T-helper 1 cell treated with Interleukin-12 subunit alpha and Interleukin-12 subunit beta and Interleukin-4 antibody, amounts not matched to agents 30 μg/mL and 1 μg/mL, for 36 hours (primary cell): ENCODE measurements at regions not wholly inside any gene's neighbourhood (a gene's known extent, or its start where the extent isn't known, plus 50 kb on each side); places are given as distances from the start of the nearest gene placed in this dataset.

Source experiments
- H3K27ac Mint-ChIP-seq: one replicate; pipeline ENCODE4 v1.8.0; 2021; ENCODE audit warnings: mild to moderate bottlenecking, mixed read lengths
- H3K27me3 Mint-ChIP-seq: one replicate; pipeline ENCODE4 v1.8.0; 2021; ENCODE audit warnings: low read depth, mixed read lengths
- H3K36me3 Mint-ChIP-seq: one replicate; pipeline ENCODE4 v1.8.0; 2021; ENCODE audit warnings: low read depth, mixed read lengths
- H3K4me1 Mint-ChIP-seq: one replicate; pipeline ENCODE4 v1.8.0; 2021; ENCODE audit warnings: low read depth, mixed read lengths
- H3K4me3 Mint-ChIP-seq: one replicate; pipeline ENCODE4 v1.8.0; 2021; ENCODE audit warnings: mild to moderate bottlenecking, moderate library complexity, mixed read lengths
- H3K9me3 Mint-ChIP-seq: one replicate; pipeline ENCODE4 v1.8.0; 2021; ENCODE audit warnings: mixed read lengths

DNA sequence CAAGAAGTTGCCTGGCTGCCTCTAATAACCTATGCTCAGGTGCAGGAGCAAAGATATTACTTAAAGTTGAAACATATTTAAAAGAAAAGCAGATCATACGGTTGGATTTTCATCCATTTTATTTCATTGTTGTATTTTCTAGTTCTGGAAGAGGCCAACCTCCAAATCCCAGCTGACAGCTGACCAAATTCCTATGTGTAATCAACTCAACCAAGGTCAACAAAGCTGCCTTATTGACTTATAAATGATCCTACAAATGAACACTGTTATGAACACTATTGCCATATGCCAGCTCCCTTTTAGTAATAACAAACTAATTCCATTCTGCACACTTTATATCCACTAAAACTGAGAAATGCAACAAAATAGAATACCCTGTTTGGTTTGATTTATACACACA, 1537.4 kb downstream of the SLITRK1 start:
- no peaks in the 10 kb centered on the region for H3K4me1 Mint-ChIP-seq
- H3K36me3 Mint-ChIP-seq: no peaks in the 10 kb centered on the region
- H3K4me3 Mint-ChIP-seq: no peak overlapping the region
- no peak overlapping the region for H3K27ac Mint-ChIP-seq
- peaks cover 4% of the 10 kb centered on the region for H3K9me3 Mint-ChIP-seq
- no peaks in the 10 kb centered on the region for H3K27me3 Mint-ChIP-seq

DNA sequence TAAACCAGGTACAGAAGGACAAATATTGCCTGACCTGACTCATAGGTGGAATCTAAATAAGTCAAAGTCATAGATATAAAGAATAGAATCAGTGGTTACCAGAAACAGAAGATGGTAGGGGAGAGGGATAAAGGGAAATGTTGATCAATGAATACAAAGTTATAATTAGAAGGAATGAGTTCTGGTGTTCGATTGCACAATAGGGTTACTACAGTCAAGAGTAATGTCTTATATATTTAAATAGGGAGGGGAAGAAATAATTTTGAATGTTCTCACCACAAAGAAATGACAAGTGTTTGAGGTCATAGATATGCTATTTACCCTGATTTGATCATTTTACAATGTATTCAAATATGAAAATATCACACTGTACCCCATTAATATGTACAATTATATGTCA, 1541.2 kb downstream of the SLITRK1 start:
- H3K27me3 Mint-ChIP-seq: no peaks in the 10 kb centered on the region

DNA sequence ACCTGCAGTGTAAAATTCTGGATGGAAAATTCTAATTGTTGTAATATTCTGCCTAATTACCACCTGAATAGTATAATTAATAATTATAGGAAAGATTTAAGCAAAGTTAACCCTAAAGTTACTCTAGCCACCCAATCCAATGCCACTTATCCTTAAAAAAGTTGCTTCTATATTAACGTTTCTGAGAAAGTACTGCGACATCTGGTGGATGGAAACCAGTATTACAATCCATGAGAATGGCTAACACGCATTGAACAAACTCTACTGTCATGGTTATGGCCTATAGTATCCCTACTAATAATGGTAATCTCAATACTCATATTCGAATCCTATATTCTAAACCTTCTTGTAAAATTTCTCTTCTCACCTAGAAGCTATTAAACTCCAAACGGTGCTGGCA, 1551.8 kb downstream of the SLITRK1 start:
- Mint-ChIP-seq H3K27ac (no peak overlapping the region), H3K27me3 (no peaks in the 10 kb centered on the region), H3K36me3 (no peaks in the 10 kb centered on the region), H3K4me3 (no peak overlapping the region), H3K4me1 (no peaks in the 10 kb centered on the region), H3K9me3 (peaks cover 5% of the 10 kb centered on the region)

More for the DNA sequence above, 1541.2 kb downstream of the SLITRK1 start:
- Mint-ChIP-seq H3K4me3 (no peak overlapping the region), H3K4me1 (no peaks in the 10 kb centered on the region), H3K36me3 (no peaks in the 10 kb centered on the region), H3K27ac (no peak overlapping the region), H3K9me3 (peaks cover 10% of the 10 kb centered on the region)

DNA sequence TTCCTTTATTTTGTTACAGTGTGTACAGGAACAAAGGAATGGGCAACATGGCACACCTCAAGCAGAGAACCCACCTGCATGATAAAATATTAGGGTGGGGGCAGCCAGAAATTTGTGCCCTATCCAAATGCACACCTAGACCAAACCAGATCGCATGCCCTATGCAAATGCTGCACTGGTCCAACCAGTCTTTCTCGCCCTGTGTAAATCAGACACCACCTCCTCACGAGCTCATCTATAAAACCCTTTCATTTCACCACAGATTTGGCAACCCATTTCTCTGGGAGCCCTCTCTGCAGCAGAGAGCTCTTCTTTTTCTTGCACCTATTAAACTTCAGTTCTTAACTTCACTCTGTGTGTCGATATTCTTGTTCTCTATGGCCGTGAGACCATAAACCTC, 1559.2 kb downstream of the SLITRK1 start:
- Mint-ChIP-seq H3K36me3 (no peaks in the 10 kb centered on the region), H3K9me3 (peaks cover 34% of the 10 kb centered on the region), H3K4me3 (no peak overlapping the region), H3K4me1 (no peaks in the 10 kb centered on the region), H3K27ac (no peak overlapping the region), H3K27me3 (no peaks in the 10 kb centered on the region)

DNA sequence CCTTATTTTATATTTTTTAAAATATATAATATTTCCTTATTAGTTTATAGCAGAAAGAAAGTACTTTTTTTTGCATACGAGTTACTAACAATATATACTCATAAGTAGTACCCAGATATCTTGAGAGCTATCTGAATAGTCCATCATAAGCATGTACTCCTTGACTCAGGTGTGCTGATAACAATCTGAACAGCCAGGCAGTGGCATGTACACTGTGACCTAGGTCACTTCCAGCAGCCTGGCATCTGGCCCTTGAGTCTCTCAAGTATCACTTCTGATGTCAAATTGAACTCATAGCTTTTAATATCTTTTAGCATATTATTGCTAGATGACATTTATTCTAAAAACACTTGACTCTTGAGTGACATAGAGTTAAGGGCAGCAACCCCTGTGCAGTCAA, 1576.7 kb downstream of the SLITRK1 start:
- Mint-ChIP-seq H3K4me3 (no peak overlapping the region), H3K4me1 (no peaks in the 10 kb centered on the region), H3K27ac (no peak overlapping the region), H3K9me3 (peaks cover 12% of the 10 kb centered on the region), H3K27me3 (no peaks in the 10 kb centered on the region), H3K36me3 (no peaks in the 10 kb centered on the region)

DNA sequence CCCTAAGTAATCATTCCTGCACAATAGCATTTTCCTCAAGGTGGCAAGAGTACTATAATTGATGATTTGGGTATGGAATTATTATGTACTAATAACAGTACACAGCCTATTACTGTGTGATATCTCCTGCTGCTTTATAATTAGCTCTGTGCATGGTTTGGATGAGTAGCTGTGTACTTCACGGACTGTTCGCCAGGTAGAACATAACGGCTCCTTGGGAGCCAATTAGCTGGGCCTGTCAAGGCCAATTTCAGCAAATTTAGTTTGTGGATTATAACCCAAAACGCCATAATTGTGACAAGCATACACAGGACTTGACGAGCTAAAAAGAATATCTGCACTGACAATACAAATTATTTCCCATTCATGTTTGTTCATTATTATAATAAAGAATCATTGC, 1584.2 kb downstream of the SLITRK1 start:
- Mint-ChIP-seq H3K36me3 (no peaks in the 10 kb centered on the region), H3K27me3 (no peaks in the 10 kb centered on the region), H3K27ac (no peak overlapping the region), H3K4me1 (no peaks in the 10 kb centered on the region), H3K4me3 (no peak overlapping the region), H3K9me3 (peaks cover 16% of the 10 kb centered on the region)

DNA sequence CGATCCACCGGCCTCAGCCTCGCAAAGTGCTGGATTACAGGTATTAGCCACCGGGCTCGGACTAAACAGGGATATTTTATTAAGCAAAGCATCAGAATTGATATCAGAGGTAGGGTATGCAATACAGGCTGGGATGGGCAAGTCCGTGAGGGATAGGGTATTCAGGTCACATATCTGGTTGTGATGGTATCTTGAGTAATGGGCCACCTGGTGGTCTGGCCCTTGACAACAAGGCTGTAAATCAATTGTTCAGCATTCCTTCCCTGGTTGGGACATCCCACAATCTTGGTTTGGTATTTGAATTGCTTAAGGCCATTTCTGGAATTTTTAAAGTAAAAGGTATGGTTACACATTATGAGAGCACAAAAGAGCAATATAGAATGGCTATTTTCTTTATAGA, 1588.0 kb downstream of the SLITRK1 start:
- H3K4me1 Mint-ChIP-seq: no peaks in the 10 kb centered on the region
- H3K4me3 Mint-ChIP-seq: no peak overlapping the region
- no peaks in the 10 kb centered on the region for H3K27me3 Mint-ChIP-seq
- H3K9me3 Mint-ChIP-seq: peaks cover 7% of the 10 kb centered on the region
- no peaks in the 10 kb centered on the region for H3K36me3 Mint-ChIP-seq
- H3K27ac Mint-ChIP-seq: no peak overlapping the region

DNA sequence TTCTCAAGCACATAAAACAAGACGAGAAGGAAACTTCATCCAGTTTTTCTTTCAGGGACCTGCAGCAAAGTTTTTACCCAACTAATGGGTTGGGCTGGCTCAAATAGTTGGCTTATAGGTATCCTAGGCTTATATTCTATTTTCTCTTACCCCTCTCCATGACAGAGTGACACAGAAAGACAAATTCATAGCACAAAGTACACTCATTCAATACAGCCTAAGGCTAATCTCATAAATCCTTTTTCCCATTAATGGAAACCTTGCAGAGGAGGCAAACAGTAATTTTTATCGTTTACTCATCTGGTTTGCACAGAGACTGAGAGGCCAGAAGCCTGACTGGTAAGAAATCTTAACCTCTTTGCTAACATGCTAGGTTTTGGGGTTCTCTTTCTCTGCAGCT, 1589.9 kb downstream of the SLITRK1 start:
- Mint-ChIP-seq H3K4me3 (no peak overlapping the region), H3K9me3 (peaks cover 7% of the 10 kb centered on the region), H3K27me3 (no peaks in the 10 kb centered on the region), H3K36me3 (no peaks in the 10 kb centered on the region), H3K27ac (no peak overlapping the region), H3K4me1 (no peaks in the 10 kb centered on the region)

DNA sequence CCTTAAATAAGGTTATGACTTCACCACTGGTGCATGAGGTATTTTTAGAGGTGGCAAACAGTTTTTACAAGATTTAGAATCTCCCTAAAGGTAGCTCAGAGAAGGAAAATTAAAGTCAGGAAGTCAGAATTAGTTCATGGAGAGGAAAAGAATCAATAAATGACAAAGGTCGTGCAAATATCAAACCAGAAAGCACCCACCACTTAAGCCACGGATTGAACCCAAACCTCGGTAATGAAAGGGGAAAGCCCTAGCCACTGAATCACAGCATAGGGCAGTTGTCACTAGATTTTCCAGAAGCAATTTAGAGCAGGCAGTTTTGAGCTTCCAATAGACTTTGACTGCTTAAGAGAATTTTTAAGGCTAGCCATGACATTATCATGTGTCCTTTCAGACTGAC, 1590.4 kb downstream of the SLITRK1 start:
- Mint-ChIP-seq H3K27me3 (no peaks in the 10 kb centered on the region), H3K9me3 (peaks cover 7% of the 10 kb centered on the region), H3K36me3 (no peaks in the 10 kb centered on the region), H3K4me3 (no peak overlapping the region), H3K4me1 (no peaks in the 10 kb centered on the region), H3K27ac (no peak overlapping the region)

DNA sequence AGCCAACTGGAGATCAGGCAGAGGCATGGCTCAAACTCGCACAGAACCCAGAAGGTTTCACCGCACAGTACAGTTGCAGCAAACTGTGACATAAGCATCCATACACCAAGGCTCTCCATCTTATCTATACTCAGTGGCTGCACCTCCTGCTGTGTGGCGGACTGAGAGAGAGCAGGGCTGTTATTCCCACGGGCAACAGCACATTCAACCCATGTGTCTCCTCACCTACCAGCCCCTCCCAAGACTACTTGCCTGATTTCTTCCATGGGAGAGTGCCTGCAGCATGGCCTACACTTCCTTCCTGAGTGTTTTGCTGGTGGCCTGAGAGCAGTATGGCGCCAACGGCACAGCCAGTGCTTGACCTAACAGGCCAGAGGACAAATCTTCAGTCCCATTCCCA, 1606.6 kb downstream of the SLITRK1 start:
- H3K4me1 Mint-ChIP-seq: no peaks in the 10 kb centered on the region
- H3K9me3 Mint-ChIP-seq: peaks cover 14% of the 10 kb centered on the region
- H3K27ac Mint-ChIP-seq: no peak overlapping the region
- H3K27me3 Mint-ChIP-seq: no peaks in the 10 kb centered on the region
- no peak overlapping the region for H3K4me3 Mint-ChIP-seq
- no peaks in the 10 kb centered on the region for H3K36me3 Mint-ChIP-seq

DNA sequence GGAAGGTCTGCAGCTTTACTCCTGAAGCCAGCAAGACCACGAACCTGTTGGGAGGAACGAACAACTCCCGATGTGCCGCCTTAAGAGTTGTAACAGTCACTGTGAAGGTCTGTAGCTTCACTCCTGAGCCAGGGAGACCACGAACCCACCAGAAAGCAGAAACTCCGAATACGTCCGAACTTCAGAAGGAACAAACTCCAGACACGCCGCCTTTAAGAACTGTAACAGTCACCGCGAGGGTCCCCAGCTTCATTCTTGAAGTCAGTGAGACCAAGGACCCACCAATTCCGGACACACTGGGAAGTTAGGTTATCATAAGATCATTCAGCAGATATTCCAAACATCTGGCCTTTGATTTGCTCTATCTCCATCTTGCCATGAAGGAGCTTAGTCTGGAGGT, 1623.0 kb downstream of the SLITRK1 start:
- Mint-ChIP-seq H3K9me3 (peaks cover 19% of the 10 kb centered on the region), H3K36me3 (no peaks in the 10 kb centered on the region), H3K4me1 (no peaks in the 10 kb centered on the region), H3K4me3 (no peak overlapping the region), H3K27ac (no peak overlapping the region), H3K27me3 (no peaks in the 10 kb centered on the region)

DNA sequence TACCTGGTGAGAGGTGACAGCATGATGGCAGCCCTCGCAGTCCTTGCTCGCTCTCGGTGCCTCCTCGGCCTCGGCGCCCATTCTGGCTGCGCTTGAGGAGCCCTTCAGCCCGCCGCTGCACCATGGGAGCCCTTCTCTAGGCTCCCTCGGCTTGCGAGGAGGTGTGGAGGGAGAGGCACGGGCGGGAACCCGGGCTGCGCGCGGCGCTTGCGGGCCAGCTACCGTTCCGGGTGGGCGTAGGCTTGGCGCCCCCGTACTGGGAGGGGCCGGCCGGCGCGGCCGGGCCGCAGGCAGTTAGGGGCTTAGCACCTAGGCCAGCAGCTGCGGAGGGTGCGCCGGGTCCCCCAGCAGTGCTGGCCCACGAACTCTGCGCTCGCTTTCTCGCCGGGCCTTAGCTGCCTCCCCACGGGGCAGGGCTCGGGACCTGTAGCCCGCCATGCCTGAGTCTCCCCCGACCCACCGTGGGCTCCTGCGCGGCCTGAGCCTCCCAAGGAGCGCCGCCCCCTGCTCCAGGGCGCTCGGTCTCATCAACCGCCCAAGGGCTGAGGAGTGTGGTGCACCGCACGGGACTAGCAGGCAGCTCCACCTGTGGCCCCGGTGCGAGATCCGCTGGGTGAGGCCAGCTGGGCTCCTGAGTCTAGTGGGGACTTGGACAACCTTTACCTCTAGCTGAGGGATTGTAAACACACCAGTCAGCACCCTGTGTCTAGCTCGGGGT, 1624.3 kb downstream of the SLITRK1 start:
- no peak overlapping the region for H3K27ac Mint-ChIP-seq
- H3K9me3 Mint-ChIP-seq: peaks cover 19% of the 10 kb centered on the region
- H3K4me3 Mint-ChIP-seq: no peak overlapping the region
- H3K36me3 Mint-ChIP-seq: no peaks in the 10 kb centered on the region
- no peaks in the 10 kb centered on the region for H3K4me1 Mint-ChIP-seq
- H3K27me3 Mint-ChIP-seq: no peaks in the 10 kb centered on the region

DNA sequence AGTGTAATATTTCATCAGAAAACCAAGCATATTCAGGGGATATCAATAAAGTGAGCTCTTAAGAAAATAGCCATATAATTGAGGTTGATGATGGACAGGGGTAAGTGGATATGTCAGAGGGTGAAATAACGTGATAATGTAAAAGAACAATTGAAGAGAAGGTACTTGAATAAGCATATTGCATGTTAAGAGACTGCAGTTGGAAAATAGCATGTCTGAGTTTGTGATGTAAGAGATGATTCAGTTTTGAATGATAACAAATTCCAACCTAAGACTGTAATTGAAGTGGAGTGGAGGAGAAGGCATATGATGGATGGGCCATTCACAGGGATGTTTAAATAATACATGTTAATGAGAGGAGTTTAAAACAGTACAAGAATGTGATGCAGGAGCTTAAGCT, 1633.5 kb downstream of the SLITRK1 start:
- no peak overlapping the region for H3K4me3 Mint-ChIP-seq
- no peak overlapping the region for H3K27ac Mint-ChIP-seq
- H3K27me3 Mint-ChIP-seq: no peaks in the 10 kb centered on the region
- no peaks in the 10 kb centered on the region for H3K36me3 Mint-ChIP-seq
- peaks cover 9% of the 10 kb centered on the region for H3K9me3 Mint-ChIP-seq
- H3K4me1 Mint-ChIP-seq: no peaks in the 10 kb centered on the region

DNA sequence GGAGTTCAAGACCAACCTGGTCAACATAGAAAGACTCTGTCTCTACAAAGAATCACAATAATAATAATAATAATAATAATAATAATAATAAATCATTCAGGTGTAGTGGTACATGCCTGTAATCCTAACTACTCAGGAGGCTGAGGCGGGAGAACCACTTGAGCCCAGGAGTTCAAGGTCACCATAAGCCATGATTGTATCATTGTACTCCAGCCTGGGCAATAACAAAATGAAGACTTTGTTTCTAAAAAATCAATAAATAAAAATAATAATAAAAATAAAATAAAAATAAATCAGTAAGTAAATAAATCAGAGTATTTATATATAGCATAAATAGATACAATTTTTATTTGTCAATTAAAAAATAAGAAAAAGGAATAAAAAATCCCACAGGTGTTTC, 1636.4 kb downstream of the SLITRK1 start:
- Mint-ChIP-seq H3K4me3 (no peak overlapping the region), H3K27ac (no peak overlapping the region), H3K27me3 (no peaks in the 10 kb centered on the region), H3K36me3 (no peaks in the 10 kb centered on the region), H3K4me1 (no peaks in the 10 kb centered on the region), H3K9me3 (peaks cover 4% of the 10 kb centered on the region)

DNA sequence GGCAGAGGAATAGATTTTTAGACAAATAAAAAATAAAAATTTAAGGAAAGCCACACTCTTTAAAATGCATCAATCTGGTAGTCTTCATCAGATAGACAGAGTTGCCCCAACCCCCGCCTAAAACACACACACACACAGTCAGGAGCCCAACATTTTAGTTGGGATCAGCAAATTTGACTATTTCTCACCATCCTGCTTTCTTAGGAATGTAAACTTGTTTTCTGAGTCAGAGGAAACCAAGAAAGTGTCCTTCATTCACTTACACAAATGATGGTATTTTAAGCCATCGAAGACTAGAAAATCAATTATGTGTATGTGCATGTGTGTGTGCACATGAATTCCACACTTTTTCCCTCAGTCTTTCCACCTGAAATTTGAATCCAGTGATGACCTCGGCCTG, 1657.5 kb downstream of the SLITRK1 start:
- Mint-ChIP-seq H3K4me1 (no peaks in the 10 kb centered on the region), H3K4me3 (no peak overlapping the region), H3K27me3 (no peaks in the 10 kb centered on the region), H3K9me3 (peaks cover 15% of the 10 kb centered on the region), H3K36me3 (no peaks in the 10 kb centered on the region), H3K27ac (no peak overlapping the region)

DNA sequence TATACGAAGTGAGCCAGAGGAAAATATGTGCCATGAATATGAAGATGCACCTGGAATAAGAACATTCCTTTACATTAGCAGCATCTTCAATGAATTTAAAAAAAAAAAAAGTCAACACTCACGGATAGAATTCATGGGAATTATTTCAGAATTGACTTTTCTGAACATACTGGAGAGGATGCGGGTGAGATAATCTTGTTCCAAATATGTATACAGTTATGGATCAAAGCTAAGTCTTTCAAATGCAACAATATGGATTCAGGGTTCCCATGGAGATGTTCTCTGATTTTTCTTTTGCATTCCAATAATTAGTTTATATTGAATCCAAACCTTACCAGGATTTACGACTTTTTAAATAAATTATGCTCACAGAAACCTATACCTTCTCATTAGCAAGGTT, 1660.7 kb downstream of the SLITRK1 start:
- Mint-ChIP-seq H3K27ac (no peak overlapping the region), H3K4me3 (no peak overlapping the region), H3K27me3 (no peaks in the 10 kb centered on the region), H3K4me1 (no peaks in the 10 kb centered on the region), H3K36me3 (no peaks in the 10 kb centered on the region), H3K9me3 (peaks cover 4% of the 10 kb centered on the region)
